ENCODE measurements at regions not wholly inside any gene's neighbourhood (a gene's known extent, or its start where the extent isn't known, plus 50 kb on each side); places are given as distances from the start of the nearest gene placed in this dataset.

- Histone ChIP-seq H3K4me3 (no peak overlapping the region), H3F3A (replicated peaks; ENCODE audit: low read depth) (no peaks in the 10 kb centered on the region), H3K27me3 (ENCODE audit: insufficient read depth) (no peaks in the 10 kb centered on the region), H4K20me1 (replicated peaks; ENCODE audit: insufficient read depth) (no peaks in the 10 kb centered on the region), H2AFZ (no peak overlapping the region), H3K9me2 (ENCODE audit: insufficient read depth) (no peaks in the 10 kb centered on the region), H3K4me1 (ENCODE audit: insufficient read depth) (0 out of 2 replicates have a peak, but pooled peaks cover 6% of the 10 kb centered on the region), H3K79me2 (replicated peaks; ENCODE audit: insufficient read depth) (no peaks in the 10 kb centered on the region), H3K27ac (ENCODE audit: low read depth) (no peak overlapping the region), H3K4me2 (no peak overlapping the region), H3K36me3 (ENCODE audit: insufficient read depth) (no peaks in the 10 kb centered on the region)
- Mint-ChIP-seq H3K27me3 (ENCODE audit: insufficient read depth, low read depth, poor library complexity) (peaks cover 12% of the 10 kb centered on the region), H3K4me3 (no peak overlapping the region), H3K4me1 (peaks cover 18% of the 10 kb centered on the region), H3K27ac (no peak overlapping the region), H3K9me3 (peaks cover 16% of the 10 kb centered on the region), H3K36me3 (ENCODE audit: low read depth) (no peaks in the 10 kb centered on the region)
- TF ChIP-seq ZNF462 (CRISPR knock-in tag; IDR thresholded peaks at IDR 0.05) (no peak), NANOG (IDR thresholded peaks at IDR 0.05; ENCODE audit: borderline replicate concordance) (no peak), JUNB (IDR thresholded peaks at IDR 0.05; ENCODE audit: unreplicated experiment) (no peak), EZH2phosphoT487 (IDR thresholded peaks at IDR 0.05; ENCODE audit: unreplicated experiment) (no peak), EZH2 (IDR thresholded peaks at IDR 0.05; ENCODE audit: low read depth, unreplicated experiment) (no peak)
- DNase-seq (ENCODE audit: low spot score): no peak
- no peak for ATAC-seq
These were observed 82.4 kb upstream of the DIO3 start for GRCh38 chr14:101478796-101479410.
